T-helper 17 cell (primary cell): ENCODE measurements at regions not wholly inside any gene's neighbourhood (a gene's known extent, or its start where the extent isn't known, plus 50 kb on each side); places are given as distances from the start of the nearest gene placed in this dataset.
A peak's percentile ranks its signal among the peaks of the same experiment; 100 is the strongest.

Experiments used
- ATAC-seq: fragments of 150-1000 bp; cut with Tn5 transposase; 2 replicates; pipeline ENCODE4 v1.10.0; 2021; ENCODE audit warnings: mild to moderate bottlenecking, moderate library complexity
- DNase-seq, 3 donors: peaks; one replicate each; pipeline versions ENCODE4 v3.0.0 to v3.0.0-alpha.2; 2020 to 2021
- H3K9me3 ChIP-seq: one replicate; pipeline ENCODE4 v1.7.0; 2013; ENCODE audit warnings: low read length, mild to moderate bottlenecking; ENCODE audit not compliant: control insufficient read depth, poor library complexity, severe bottlenecking
- H3K27ac Mint-ChIP-seq: one replicate; pipeline ENCODE4 v1.8.0; 2022; ENCODE audit warnings: mild to moderate bottlenecking, moderate library complexity, mixed read lengths
- H3K27me3 Mint-ChIP-seq: one replicate; pipeline ENCODE4 v1.8.0; 2022; ENCODE audit warnings: mixed read lengths
- H3K36me3 Mint-ChIP-seq: one replicate; pipeline ENCODE4 v1.8.0; 2022; ENCODE audit warnings: low read depth, mixed read lengths
- H3K4me1 Mint-ChIP-seq: one replicate; pipeline ENCODE4 v1.8.0; 2022; ENCODE audit warnings: mild to moderate bottlenecking, mixed read lengths
- H3K4me3 Mint-ChIP-seq: one replicate; pipeline ENCODE4 v1.8.0; 2022; ENCODE audit warnings: mild to moderate bottlenecking, moderate library complexity, mixed read lengths

DNA sequence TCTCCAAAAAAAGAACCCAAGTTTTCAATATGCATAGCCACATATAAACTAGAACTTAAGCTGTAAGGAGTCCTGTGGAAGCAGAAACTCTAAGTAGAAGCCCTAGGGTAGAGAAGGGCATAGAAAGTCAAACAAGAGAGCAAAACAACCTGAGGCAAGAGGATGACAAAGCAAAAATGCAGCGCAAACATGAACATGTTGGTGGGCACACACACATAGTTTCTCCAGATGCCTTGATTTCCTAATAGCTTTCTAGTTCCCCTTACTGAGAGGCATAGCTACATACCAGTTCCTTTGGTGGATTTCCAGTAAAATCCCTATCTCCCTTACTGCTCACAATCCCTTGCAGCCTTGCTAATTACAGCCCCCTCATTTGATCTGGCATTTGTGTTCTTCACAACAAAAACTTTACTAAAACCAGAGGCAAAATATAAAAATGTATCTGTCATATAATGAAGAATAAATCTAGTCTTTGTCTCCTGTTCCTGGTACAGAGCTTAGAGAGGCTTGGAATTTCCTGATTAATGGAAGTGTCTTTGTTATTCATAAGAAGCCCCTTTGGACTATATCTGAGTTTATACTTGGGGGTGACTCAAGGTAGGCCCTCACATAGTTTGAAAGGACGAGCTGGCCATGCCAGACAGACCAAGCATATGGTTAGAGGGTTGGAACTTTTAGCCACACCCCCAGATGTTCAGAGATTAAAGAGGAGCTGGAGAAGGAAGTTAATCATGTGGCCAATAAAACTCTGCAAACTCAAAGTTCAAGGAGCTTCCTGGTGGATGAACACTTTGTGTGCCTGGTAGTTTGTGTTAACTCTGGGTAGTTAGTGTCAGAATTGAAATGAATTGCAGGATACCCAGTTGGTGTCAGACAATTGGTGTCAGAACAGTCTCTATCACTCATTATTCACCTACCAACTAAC is 52.7 kb upstream of the ZCCHC13 start:
- no peaks in the 10 kb centered on the region for H3K9me3 ChIP-seq
- no peak overlapping the region for H3K27ac Mint-ChIP-seq
- H3K4me1 Mint-ChIP-seq, result no peaks in the 10 kb centered on the region
- DNase-seq (no peak), ATAC-seq (no peak)
- H3K4me3 Mint-ChIP-seq, result no peak overlapping the region
- no peaks in the 10 kb centered on the region for H3K36me3 Mint-ChIP-seq
- no peaks in the 10 kb centered on the region for H3K27me3 Mint-ChIP-seq

DNA sequence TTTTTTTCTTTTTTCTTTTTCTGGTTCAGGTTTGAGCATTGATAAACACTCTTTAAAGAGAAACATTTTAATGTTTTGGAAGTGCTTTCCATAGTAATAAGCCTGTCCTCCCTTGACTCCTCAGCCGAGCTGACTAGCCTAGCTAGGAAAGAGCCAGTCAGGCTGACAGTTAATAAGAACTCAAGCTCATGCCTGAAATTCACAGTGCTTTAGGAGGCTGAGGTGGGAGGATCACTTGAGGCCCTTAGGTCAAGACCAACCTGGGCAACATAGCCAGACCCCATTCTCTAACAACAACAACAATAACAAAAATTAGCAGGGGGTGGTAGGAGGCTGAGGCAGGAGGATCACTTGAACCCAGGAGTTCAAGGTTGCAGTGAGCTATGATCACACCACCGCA is 53.4 kb upstream of the ZCCHC13 start:
- no peak overlapping the region for H3K27ac Mint-ChIP-seq

DNA sequence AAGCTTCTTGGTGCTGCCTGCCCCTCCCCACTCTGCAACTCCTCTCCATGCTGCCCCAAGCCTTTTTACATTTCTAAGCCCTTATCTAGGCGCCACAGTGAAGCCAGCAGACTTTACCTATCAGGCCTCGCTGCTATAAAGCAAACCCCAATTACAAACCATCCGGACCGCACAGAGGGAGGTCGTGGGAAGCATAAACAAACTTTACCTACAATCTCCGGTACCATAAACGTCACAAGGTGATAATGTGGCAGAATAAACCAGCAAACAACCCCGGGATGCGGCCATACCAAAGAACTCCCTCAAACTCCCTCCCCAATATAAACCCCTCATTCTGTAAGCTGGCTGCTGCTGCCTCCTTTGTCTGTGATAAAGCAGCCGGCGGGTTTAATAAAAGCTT is 54.0 kb upstream of the ZCCHC13 start:
- DNase-seq (no peak), ATAC-seq (no peak)
- no peak overlapping the region for H3K4me3 Mint-ChIP-seq
- H3K9me3 ChIP-seq, result no peaks in the 10 kb centered on the region
- no peaks in the 10 kb centered on the region for H3K27me3 Mint-ChIP-seq
- no peaks in the 10 kb centered on the region for H3K36me3 Mint-ChIP-seq
- H3K4me1 Mint-ChIP-seq, result no peaks in the 10 kb centered on the region
- no peak overlapping the region for H3K27ac Mint-ChIP-seq

More for the DNA sequence above, 53.4 kb upstream of the ZCCHC13 start:
- H3K4me3 Mint-ChIP-seq, result no peak overlapping the region
- DNase-seq, result no peak
- H3K4me1 Mint-ChIP-seq, result no peaks in the 10 kb centered on the region
- ATAC-seq, result no peak
- H3K27me3 Mint-ChIP-seq, result no peaks in the 10 kb centered on the region
- H3K9me3 ChIP-seq, result no peaks in the 10 kb centered on the region
- H3K36me3 Mint-ChIP-seq, result no peaks in the 10 kb centered on the region

DNA sequence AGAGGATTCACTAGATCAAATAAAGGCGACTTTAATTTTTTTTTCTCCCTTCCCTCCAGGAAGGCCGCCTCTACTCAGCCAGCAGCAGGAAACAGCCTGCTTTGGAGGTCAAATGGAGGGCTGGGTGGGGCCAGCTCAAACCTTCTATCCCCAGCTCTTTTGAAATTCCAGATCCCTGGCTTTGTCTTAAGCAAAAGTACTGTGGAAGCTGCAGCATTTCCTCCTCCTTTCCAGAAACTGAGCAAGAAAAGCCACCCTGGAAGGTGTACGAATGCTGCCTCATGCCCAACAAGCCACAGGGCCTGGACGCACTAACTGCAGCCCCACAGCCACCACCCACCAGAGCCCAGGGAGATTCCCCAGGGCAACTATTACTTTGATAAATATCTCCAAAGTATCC is 55.1 kb upstream of the ZCCHC13 start:
- no peaks in the 10 kb centered on the region for H3K9me3 ChIP-seq
- H3K4me3 Mint-ChIP-seq, result no peak overlapping the region
- no peaks in the 10 kb centered on the region for H3K36me3 Mint-ChIP-seq
- no peak overlapping the region for H3K27ac Mint-ChIP-seq
- ATAC-seq (no peak), DNase-seq (no peak)
- no peaks in the 10 kb centered on the region for H3K27me3 Mint-ChIP-seq
- H3K4me1 Mint-ChIP-seq, result peaks cover 2% of the 10 kb centered on the region

DNA sequence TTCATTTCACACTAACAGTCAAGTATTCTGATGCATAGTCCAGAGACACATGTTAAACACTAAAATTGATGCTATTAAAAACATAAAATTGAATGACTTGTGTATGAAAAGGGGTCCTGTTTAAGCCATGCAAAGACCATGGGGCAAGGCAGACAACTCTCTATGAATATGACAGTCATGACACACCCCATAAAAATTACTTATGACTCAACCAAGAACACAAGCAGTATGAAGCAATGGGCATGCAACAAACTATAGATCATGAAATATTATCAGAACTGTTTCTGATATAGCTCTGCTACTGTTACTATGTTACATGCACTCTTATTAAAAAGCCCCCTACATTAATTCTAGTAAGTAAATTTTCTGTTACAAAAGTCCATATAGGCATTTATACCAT is 57.5 kb upstream of the ZCCHC13 start:
- H3K4me1 Mint-ChIP-seq, result peaks cover 5% of the 10 kb centered on the region
- no peaks in the 10 kb centered on the region for H3K36me3 Mint-ChIP-seq
- ATAC-seq (no peak), DNase-seq (no peak)
- H3K4me3 Mint-ChIP-seq, result no peak overlapping the region
- H3K27ac Mint-ChIP-seq, result peak overlapping the region; percentile 8
- no peaks in the 10 kb centered on the region for H3K9me3 ChIP-seq
- H3K27me3 Mint-ChIP-seq, result no peaks in the 10 kb centered on the region

DNA sequence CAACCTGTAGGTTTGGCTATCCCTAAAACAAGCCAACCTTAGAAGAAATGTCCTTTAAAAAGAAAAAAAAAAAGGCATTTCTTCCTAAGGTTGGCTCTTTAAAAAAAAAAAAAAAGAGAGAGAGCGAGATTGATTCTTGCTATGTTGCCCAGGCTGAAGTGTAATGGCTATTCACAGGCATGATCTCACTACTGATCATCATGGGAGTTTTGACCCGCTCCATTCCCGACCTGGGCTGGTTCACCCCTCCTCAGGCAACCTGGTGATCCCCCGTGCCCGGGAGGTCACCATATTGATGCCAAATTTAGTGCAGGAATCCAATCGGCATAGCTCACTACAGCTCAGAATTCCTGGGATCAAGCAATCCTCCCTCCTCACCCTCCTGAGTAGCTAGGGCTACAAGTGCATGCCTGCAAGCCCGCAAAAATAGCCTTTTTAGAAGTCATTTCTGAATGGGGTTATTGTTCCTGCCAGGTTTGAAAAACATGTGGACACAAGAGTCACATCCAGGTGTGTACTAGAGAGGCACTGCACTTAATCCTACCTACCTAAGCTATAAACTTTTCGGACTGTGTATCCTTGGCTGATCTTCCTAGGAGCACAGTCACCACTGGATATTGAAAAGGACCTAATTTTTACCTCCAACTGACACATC is 61.4 kb upstream of the ZCCHC13 start:
- Mint-ChIP-seq H3K27ac (no peak overlapping the region), H3K27me3 (no peaks in the 10 kb centered on the region), H3K4me1 (peaks cover 5% of the 10 kb centered on the region), H3K4me3 (no peak overlapping the region), H3K36me3 (no peaks in the 10 kb centered on the region)
- ATAC-seq, result no peak
- H3K9me3 ChIP-seq, result no peaks in the 10 kb centered on the region
- no peak for DNase-seq

DNA sequence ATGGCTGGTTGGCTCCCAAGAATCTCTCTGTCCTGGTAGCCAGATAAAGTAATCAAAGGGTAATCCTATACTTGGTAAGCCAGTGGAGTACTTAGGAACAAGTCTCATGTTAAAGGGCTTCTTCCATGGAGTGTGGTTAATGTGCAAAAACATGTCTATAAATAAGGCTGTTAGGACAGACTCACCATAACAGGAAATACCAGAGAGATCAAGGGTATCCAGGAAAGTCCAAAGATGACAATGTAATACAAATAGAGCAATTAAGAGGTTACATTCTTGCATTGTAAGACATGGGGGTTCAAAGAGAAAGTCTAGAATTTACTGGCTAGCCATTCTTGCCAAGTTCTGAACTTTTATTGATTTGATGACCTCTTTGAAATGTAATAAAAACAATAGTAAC is 61.9 kb upstream of the ZCCHC13 start:
- H3K4me3 Mint-ChIP-seq, result no peak overlapping the region
- ATAC-seq, result no peak
- peaks cover 5% of the 10 kb centered on the region for H3K4me1 Mint-ChIP-seq
- no peaks in the 10 kb centered on the region for H3K27me3 Mint-ChIP-seq
- DNase-seq, result no peak
- H3K27ac Mint-ChIP-seq, result no peak overlapping the region
- no peaks in the 10 kb centered on the region for H3K36me3 Mint-ChIP-seq
- no peaks in the 10 kb centered on the region for H3K9me3 ChIP-seq

DNA sequence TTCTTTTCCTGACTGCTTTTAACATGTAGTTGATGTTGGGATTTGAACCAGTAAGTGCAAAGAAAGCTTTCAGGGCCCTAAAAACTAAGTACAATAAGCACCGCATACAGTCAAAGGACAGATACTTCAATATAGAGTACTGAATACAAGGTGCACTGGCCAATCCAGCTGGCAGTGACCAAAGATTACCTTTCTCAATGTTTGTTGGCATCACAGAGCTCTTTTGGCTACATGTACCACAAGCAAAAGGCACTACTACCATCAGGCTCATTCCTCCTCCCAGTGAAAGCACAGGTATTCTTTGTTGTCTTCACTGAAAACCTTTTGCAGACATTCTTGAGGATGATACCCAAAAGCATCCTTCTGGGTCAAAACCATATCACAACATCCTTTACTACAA is 65.2 kb upstream of the ZCCHC13 start:
- no peak for DNase-seq

DNA sequence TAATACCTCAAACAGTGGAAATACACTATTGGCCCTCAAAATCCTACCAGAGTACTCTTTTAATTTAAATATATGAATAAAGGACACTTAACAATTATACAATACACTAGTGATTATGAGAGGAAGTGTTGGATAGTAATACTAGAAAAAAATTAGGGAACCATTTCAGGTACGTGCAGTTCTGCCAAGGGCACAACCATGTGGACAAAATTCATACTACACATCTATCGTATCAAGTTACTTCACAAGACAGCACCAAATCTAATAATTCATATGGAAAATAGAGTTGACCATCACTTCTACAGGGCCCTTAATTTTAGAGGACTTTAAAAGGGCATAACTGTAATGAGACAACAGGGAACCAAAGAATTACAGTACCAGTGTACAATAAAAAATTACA is 69.2 kb upstream of the ZCCHC13 start:
- ATAC-seq, result no peak
- Mint-ChIP-seq H3K27ac (no peak overlapping the region), H3K4me3 (no peak overlapping the region), H3K36me3 (no peaks in the 10 kb centered on the region), H3K27me3 (no peaks in the 10 kb centered on the region), H3K4me1 (peaks cover 2% of the 10 kb centered on the region)
- DNase-seq, result no peak
- H3K9me3 ChIP-seq, result no peaks in the 10 kb centered on the region

More for the DNA sequence above, 65.2 kb upstream of the ZCCHC13 start:
- no peak for ATAC-seq
- H3K36me3 Mint-ChIP-seq, result no peaks in the 10 kb centered on the region
- no peak overlapping the region for H3K4me3 Mint-ChIP-seq
- H3K4me1 Mint-ChIP-seq, result peaks cover 3% of the 10 kb centered on the region
- H3K9me3 ChIP-seq, result no peaks in the 10 kb centered on the region
- H3K27me3 Mint-ChIP-seq, result no peaks in the 10 kb centered on the region
- no peak overlapping the region for H3K27ac Mint-ChIP-seq

DNA sequence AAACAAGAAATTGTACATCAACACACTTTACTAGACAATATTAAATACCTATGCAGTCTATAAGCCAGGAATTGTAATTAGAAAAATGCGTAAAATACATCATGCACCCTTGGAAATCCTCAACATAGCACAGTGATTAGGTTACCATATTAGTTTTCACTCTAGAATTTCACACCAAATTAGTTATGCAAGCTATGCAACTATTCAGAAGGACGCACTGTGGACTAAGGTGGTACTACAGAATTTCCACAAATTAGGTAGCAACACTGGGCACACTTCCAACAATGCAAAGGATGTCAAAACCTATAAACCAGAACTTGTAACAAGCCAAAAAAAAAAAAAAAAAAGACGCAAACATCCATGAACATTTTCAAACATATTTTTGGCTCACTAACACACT is 71.1 kb upstream of the ZCCHC13 start:
- DNase-seq, result no peak

DNA sequence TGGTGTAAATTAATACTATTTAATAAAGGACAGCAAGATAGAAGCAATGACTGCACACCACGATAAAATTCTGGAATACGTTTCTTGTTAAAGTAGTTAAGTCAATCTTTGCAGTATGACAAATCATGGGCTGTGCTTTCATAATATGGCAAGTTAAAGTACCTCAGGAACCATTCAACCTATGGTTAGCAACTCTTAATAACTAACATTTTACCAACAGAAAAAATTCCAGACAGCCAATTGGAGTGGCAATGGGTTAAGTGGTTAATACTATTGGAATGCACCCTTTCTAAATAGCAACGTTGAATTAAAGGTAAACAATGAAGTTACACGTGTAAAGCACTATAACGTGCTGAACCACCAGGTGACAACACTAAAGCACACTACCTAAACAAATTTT is 72.4 kb upstream of the ZCCHC13 start:
- ATAC-seq, result no peak
- no peaks in the 10 kb centered on the region for H3K27me3 Mint-ChIP-seq
- peaks cover 4% of the 10 kb centered on the region for H3K4me1 Mint-ChIP-seq

More for the DNA sequence above, 71.1 kb upstream of the ZCCHC13 start:
- Mint-ChIP-seq H3K4me3 (no peak overlapping the region), H3K27ac (no peak overlapping the region), H3K27me3 (no peaks in the 10 kb centered on the region), H3K36me3 (no peaks in the 10 kb centered on the region), H3K4me1 (peaks cover 4% of the 10 kb centered on the region)
- ATAC-seq, result no peak
- H3K9me3 ChIP-seq, result no peaks in the 10 kb centered on the region

DNA sequence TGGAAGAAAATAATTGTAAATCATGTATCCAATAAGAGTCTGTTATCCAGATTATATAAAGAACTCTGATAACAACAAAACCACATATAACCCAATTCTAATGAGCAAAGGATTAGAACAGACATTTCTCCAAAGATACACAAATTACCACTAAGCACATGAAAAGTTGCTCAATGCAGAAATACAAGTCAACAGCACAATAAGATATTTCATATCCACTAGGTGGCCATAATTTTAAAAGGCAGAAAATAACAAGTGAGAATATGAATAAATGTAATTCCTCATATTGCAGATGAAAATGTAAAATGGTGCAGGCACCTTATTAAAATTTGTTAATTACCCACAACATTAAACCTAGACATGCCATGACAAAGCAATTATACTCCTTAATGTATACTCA is 73.9 kb upstream of the ZCCHC13 start:
- Mint-ChIP-seq H3K27ac (no peak overlapping the region), H3K4me1 (peaks cover 4% of the 10 kb centered on the region), H3K4me3 (no peak overlapping the region), H3K36me3 (no peaks in the 10 kb centered on the region), H3K27me3 (no peaks in the 10 kb centered on the region)
- ATAC-seq (no peak), DNase-seq (no peak)
- no peaks in the 10 kb centered on the region for H3K9me3 ChIP-seq

More for the DNA sequence above, 72.4 kb upstream of the ZCCHC13 start:
- H3K9me3 ChIP-seq, result no peaks in the 10 kb centered on the region
- Mint-ChIP-seq H3K27ac (no peak overlapping the region), H3K4me3 (no peak overlapping the region), H3K36me3 (no peaks in the 10 kb centered on the region)
- no peak for DNase-seq

DNA sequence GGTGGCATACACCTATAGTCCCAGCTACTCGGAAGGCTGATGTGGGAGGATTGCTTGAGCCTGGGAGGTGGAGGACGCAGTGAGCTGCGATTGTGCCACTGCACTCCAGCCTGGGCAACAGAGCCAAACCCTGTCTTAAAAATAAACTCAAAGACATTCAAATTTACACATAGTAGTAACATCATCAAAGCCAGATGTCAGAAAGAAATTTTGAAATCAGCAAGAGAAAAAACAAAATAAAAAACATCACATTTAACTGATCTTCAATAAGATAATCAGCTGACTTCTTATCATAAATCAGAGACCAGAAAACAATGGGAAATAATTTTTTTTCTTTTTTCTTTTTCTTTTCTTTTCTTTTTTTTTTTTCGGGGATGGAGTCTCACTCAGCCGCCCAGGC is 78.9 kb upstream of the ZCCHC13 start:
- ATAC-seq (no peak), DNase-seq (no peak)
- Mint-ChIP-seq H3K27ac (no peak overlapping the region), H3K36me3 (peaks cover 3% of the 10 kb centered on the region), H3K27me3 (no peaks in the 10 kb centered on the region), H3K4me1 (peaks cover 8% of the 10 kb centered on the region), H3K4me3 (no peak overlapping the region)
- no peaks in the 10 kb centered on the region for H3K9me3 ChIP-seq

DNA sequence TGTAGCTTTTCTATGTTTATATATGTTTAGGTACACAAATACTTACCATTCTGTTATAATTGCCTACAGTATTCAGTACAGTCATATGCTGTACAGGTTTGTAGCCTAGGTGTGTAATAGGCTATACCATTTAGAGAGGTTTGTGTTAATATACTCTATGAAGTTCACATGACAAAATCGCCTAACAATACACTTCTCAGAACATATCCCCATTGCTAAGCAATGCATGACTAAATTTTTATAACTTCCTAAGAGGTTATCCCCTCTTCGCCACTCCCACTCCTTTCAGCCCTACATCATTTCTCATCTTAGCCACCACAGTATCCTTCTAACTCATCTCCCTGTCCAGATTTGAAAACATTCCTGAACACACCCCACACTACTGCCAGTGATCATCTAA is 83.7 kb upstream of the ZCCHC13 start:
- H3K4me3 Mint-ChIP-seq, result no peak overlapping the region
- no peaks in the 10 kb centered on the region for H3K27me3 Mint-ChIP-seq
- H3K36me3 Mint-ChIP-seq, result peaks cover 10% of the 10 kb centered on the region
- DNase-seq (no peak), ATAC-seq (no peak)
- no peaks in the 10 kb centered on the region for H3K9me3 ChIP-seq
- peaks cover 8% of the 10 kb centered on the region for H3K4me1 Mint-ChIP-seq
- H3K27ac Mint-ChIP-seq, result no peak overlapping the region
